A549 (cell line): ENCODE measurements at regions not wholly inside any gene's neighbourhood (a gene's known extent, or its start where the extent isn't known, plus 50 kb on each side); places are given as distances from the start of the nearest gene placed in this dataset.

Experiments
- ATAC-seq, 2 experiments: fragments of 200-7000 bp in 1 of 2; fragments of >200 bp in 1 of 2; cut with Nextera tagmentation in 1 of 2; cut with Tn5 transposase in 1 of 2; 3 replicates each; pipeline versions ENCODE4 v1.8.0 to v1.9.1; 2018 to 2020; ENCODE audit warnings: mild to moderate bottlenecking in 1 of 2, moderate library complexity in 1 of 2
- CTCF ChIA-PET: fragments of 300-600 bp; sonication (Branson Sonifier 250); formaldehyde crosslinking; extraction: SDS; loops from one replicate; lab custom pipeline; 2021; ENCODE audit warnings: antibody characterized with exemption, inconsistent platforms; lab: Yijun Ruan, JAX
- POLR2A ChIA-PET: fragments of 350-600 bp; formaldehyde crosslinking; extraction: SDS; loops from one replicate; lab custom pipeline; 2021; ENCODE audit warnings: antibody characterized with exemption, inconsistent platforms; lab: Yijun Ruan, JAX
- DNase-seq, 2 experiments: peaks; one replicate each; pipeline versions ENCODE4 v3.0.0 to v3.0.0-alpha.2; 2011 to 2016; ENCODE audit warnings: low read depth in 1 of 2, low spot score in 1 of 2
- FAIRE-seq: peaks from 2 replicates; lab custom pipeline; 2011; peaks lifted over from hg19 to GRCh38; lab: Jason Lieb, UNC
- H3K27ac ChIP-seq, 2 experiments: fragments of >200 bp; sonication (Bioruptor Twin); formaldehyde crosslinking; 3 replicates each; pipeline ENCODE4 v1.5.1; 2016 to 2017
- H3K4me1 ChIP-seq: fragments of >200 bp; sonication (Bioruptor Twin); formaldehyde crosslinking; 3 replicates; pipeline ENCODE4 v1.6.1; 2016
- H3K4me2 ChIP-seq: fragments of >200 bp; sonication (Bioruptor Twin); formaldehyde crosslinking; 3 replicates; pipeline ENCODE4 v1.6.1; 2016
- H3K4me3 ChIP-seq: fragments of >200 bp; sonication (Bioruptor Twin); formaldehyde crosslinking; 3 replicates; pipeline ENCODE4 v1.5.1; 2016
- H3K9me3 ChIP-seq: fragments of >200 bp; sonication (Bioruptor Twin); formaldehyde crosslinking; 3 replicates; pipeline ENCODE4 v1.6.1; 2016
- BHLHE40 ChIP-seq: IDR thresholded peaks from 2 replicates; pipeline ENCODE4 v1.6.1; 2012; ENCODE audit warnings: low read depth, low read length, inconsistent platforms
- CBX2 ChIP-seq: fragments of 200-600 bp; sonication (generic); IDR thresholded peaks from 2 replicates; pipeline ENCODE4 v1.6.1; 2016; ENCODE audit warnings: low read depth, mild to moderate bottlenecking, borderline replicate concordance
- CHD4 ChIP-seq: fragments of 200-600 bp; sonication (generic); IDR thresholded peaks from 2 replicates; pipeline ENCODE4 v1.6.1; 2016; ENCODE audit warnings: antibody characterized with exemption, mild to moderate bottlenecking, borderline replicate concordance
- EHF ChIP-seq: fragments of 250-450 bp; sonication (Bioruptor Pico); IDR thresholded peaks from 2 replicates; pipeline ENCODE4 v1.5.0; 2020; ENCODE audit warnings: mild to moderate bottlenecking
- EP300 ChIP-seq, 2 experiments: fragments of >200 bp; sonication (Bioruptor Twin); formaldehyde crosslinking; IDR thresholded peaks; 2 replicates in 1 of 2; 3 replicates in 1 of 2; pipeline ENCODE4 v1.6.1; 2016 to 2017
- FOSL2 ChIP-seq, 2 experiments: fragments of 450-650 bp in 1 of 2; fragments of >200 bp in 1 of 2; sonication (Bioruptor Twin) in 1 of 2; formaldehyde crosslinking; IDR thresholded peaks; 2 replicates each; pipeline versions ENCODE4 v1.5.0 to v1.6.1; 2016 to 2020; ENCODE audit warnings: mild to moderate bottlenecking in 1 of 2, moderate library complexity in 1 of 2
- HDAC2 ChIP-seq: fragments of 200-600 bp; sonication (generic); IDR thresholded peaks from 2 replicates; pipeline ENCODE4 v1.6.1; 2016
- HEYL ChIP-seq: fragments of 250-450 bp; sonication (Bioruptor Pico); IDR thresholded peaks from 2 replicates; pipeline ENCODE4 v1.8.0; 2021; ENCODE audit warnings: mild to moderate bottlenecking, moderate library complexity
- HOXB13 ChIP-seq: fragments of 250-450 bp; sonication (Bioruptor Pico); IDR thresholded peaks from 2 replicates; pipeline ENCODE4 v1.5.0; 2020; ENCODE audit warnings: low read depth, mild to moderate bottlenecking, moderate library complexity
- MYC ChIP-seq: IDR thresholded peaks from 2 replicates; pipeline ENCODE4 v1.6.1; 2012; ENCODE audit warnings: mild to moderate bottlenecking, inconsistent platforms, low read length, improper control_type of control experiment, borderline replicate concordance
- NR3C1 ChIP-seq: fragments of >200 bp; sonication (Bioruptor Twin); formaldehyde crosslinking; IDR thresholded peaks from 3 replicates; pipeline ENCODE4 v1.6.1; 2017
- PHF8 ChIP-seq: fragments of 200-600 bp; sonication (generic); IDR thresholded peaks from 2 replicates; pipeline ENCODE4 v1.6.1; 2016; ENCODE audit warnings: low read depth, mild to moderate bottlenecking, antibody characterized with exemption, moderate library complexity, borderline replicate concordance
- POLR2AphosphoS2 ChIP-seq: conservative IDR thresholded peaks from 2 replicates; pipeline ENCODE4 v1.6.1; 2012; ENCODE audit warnings: low read length, improper control_type of control experiment, inconsistent platforms
- RARB ChIP-seq: fragments of 250-450 bp; sonication (Bioruptor Pico); IDR thresholded peaks from 2 replicates; pipeline ENCODE4 v1.8.0; 2021; ENCODE audit warnings: mild to moderate bottlenecking, moderate library complexity
- RCOR1 ChIP-seq: fragments of 150-350 bp; IDR thresholded peaks from 2 replicates; pipeline ENCODE4 v1.6.1; 2014; ENCODE audit warnings: antibody characterized with exemption, low read length, low read depth
- ZC3H11A ChIP-seq: fragments of 450-650 bp; IDR thresholded peaks from 2 replicates; pipeline ENCODE4 v1.6.1; 2014; ENCODE audit warnings: antibody characterized with exemption, mild to moderate bottlenecking
- WGBS: methylation state at CpG from one replicate; pipeline ENCODE4 v1.1.6; 2017; ENCODE audit errors: missing lambda C conversion rate; 5-methylcytosine and 5-hydroxymethylcytosine counted together
- TF ChIP-seq, protein P1 (sequence below): fragments of 250-450 bp; sonication (Bioruptor Pico); IDR thresholded peaks from 2 replicates; pipeline ENCODE4 v1.5.0; 2020; ENCODE audit warnings: low read depth, mild to moderate bottlenecking, moderate library complexity
- TF ChIP-seq, protein P2 (sequence below): fragments of 200-600 bp; sonication (generic); IDR thresholded peaks from 2 replicates; pipeline ENCODE4 v1.6.1; 2016; ENCODE audit warnings: antibody characterized with exemption, mild to moderate bottlenecking, moderate library complexity
- TF ChIP-seq, protein P3 (sequence below): fragments of >200 bp; sonication (Bioruptor Twin); formaldehyde crosslinking; IDR thresholded peaks from 3 replicates; pipeline ENCODE4 v1.6.1; 2016
- TF ChIP-seq, protein P4 (sequence below): IDR thresholded peaks from 2 replicates; pipeline ENCODE4 v1.6.1; 2012

- H3K4me2 ChIP-seq = no peak overlapping the region
- WGBS = 31% methylated on average over 2 of the region's 2 CpGs
- ChIA-PET CTCF (no interaction called here), POLR2A (no interaction called here)
- H3K27ac ChIP-seq = no peak overlapping the region
- FAIRE-seq (no peak), ATAC-seq (no peak), DNase-seq (no peak)
- no peaks in the 10 kb centered on the region for H3K9me3 ChIP-seq
- no peak for TF ChIP-seq MYC
- H3K4me1 ChIP-seq = no peaks in the 10 kb centered on the region
- H3K4me3 ChIP-seq = no peak overlapping the region
Observed at GRCh38 chr4:63693321-63693720, 715.9 kb downstream of the TECRL start.

- Histone ChIP-seq H3K4me3 (no peak overlapping the region), H3K4me1 (no peaks in the 10 kb centered on the region), H3K4me2 (no peak overlapping the region), H3K27ac (no peak overlapping the region), H3K9me3 (no peaks in the 10 kb centered on the region)
- ChIA-PET POLR2A (no interaction called here), CTCF (no interaction called here)
- ATAC-seq (no peak), DNase-seq (no peak), FAIRE-seq (no peak)
- 13% methylated on average over 3 of the region's 3 CpGs for WGBS
- TF ChIP-seq CBX2 = no peak
- no peak for TF ChIP-seq EP300 (IDR thresholded peaks at IDR 0.05)
- TF ChIP-seq EHF (CRISPR knock-in tag) = no peak
- TF ChIP-seq HEYL (CRISPR knock-in tag) = no peak
- no peak for TF ChIP-seq HOXB13
- TF ChIP-seq PHF8 = no peak
- no peak for TF ChIP-seq FOSL2 (IDR thresholded peaks at IDR 0.05)
- no peak for TF ChIP-seq FOSL2 (CRISPR knock-in tag; IDR thresholded peaks at IDR 0.05)
- TF ChIP-seq, protein P1, sequence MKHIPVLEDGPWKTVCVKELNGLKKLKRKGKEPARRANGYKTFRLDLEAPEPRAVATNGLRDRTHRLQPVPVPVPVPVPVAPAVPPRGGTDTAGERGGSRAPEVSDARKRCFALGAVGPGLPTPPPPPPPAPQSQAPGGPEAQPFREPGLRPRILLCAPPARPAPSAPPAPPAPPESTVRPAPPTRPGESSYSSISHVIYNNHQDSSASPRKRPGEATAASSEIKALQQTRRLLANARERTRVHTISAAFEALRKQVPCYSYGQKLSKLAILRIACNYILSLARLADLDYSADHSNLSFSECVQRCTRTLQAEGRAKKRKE (CRISPR knock-in tag) = no peak
Observed at GRCh38 chr4:63678358-63678931, 730.8 kb downstream of the TECRL start.

- ATAC-seq (no peak), FAIRE-seq (no peak), DNase-seq (no peak)
- TF ChIP-seq FOSL2 (IDR thresholded peaks at IDR 0.05) (no peak), FOSL2 (CRISPR knock-in tag; IDR thresholded peaks at IDR 0.05) (no peak), POLR2AphosphoS2 (no peak), BHLHE40 (no peak), HDAC2 (no peak), ZC3H11A (no peak), RCOR1 (no peak), CHD4 (no peak), PHF8 (no peak), RARB (CRISPR knock-in tag) (no peak), NR3C1 (no peak), MYC (no peak)
- TF ChIP-seq, protein P2, sequence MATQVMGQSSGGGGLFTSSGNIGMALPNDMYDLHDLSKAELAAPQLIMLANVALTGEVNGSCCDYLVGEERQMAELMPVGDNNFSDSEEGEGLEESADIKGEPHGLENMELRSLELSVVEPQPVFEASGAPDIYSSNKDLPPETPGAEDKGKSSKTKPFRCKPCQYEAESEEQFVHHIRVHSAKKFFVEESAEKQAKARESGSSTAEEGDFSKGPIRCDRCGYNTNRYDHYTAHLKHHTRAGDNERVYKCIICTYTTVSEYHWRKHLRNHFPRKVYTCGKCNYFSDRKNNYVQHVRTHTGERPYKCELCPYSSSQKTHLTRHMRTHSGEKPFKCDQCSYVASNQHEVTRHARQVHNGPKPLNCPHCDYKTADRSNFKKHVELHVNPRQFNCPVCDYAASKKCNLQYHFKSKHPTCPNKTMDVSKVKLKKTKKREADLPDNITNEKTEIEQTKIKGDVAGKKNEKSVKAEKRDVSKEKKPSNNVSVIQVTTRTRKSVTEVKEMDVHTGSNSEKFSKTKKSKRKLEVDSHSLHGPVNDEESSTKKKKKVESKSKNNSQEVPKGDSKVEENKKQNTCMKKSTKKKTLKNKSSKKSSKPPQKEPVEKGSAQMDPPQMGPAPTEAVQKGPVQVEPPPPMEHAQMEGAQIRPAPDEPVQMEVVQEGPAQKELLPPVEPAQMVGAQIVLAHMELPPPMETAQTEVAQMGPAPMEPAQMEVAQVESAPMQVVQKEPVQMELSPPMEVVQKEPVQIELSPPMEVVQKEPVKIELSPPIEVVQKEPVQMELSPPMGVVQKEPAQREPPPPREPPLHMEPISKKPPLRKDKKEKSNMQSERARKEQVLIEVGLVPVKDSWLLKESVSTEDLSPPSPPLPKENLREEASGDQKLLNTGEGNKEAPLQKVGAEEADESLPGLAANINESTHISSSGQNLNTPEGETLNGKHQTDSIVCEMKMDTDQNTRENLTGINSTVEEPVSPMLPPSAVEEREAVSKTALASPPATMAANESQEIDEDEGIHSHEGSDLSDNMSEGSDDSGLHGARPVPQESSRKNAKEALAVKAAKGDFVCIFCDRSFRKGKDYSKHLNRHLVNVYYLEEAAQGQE = no peak
- TF ChIP-seq, protein P3, sequence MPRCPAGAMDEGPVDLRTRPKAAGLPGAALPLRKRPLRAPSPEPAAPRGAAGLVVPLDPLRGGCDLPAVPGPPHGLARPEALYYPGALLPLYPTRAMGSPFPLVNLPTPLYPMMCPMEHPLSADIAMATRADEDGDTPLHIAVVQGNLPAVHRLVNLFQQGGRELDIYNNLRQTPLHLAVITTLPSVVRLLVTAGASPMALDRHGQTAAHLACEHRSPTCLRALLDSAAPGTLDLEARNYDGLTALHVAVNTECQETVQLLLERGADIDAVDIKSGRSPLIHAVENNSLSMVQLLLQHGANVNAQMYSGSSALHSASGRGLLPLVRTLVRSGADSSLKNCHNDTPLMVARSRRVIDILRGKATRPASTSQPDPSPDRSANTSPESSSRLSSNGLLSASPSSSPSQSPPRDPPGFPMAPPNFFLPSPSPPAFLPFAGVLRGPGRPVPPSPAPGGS = no peak
- TF ChIP-seq, protein P1 (CRISPR knock-in tag) = no peak
- TF ChIP-seq, protein P4, sequence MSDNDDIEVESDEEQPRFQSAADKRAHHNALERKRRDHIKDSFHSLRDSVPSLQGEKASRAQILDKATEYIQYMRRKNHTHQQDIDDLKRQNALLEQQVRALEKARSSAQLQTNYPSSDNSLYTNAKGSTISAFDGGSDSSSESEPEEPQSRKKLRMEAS = no peak
- ChIA-PET CTCF (no interaction called here), POLR2A (no interaction called here)
- H3K27ac ChIP-seq = no peak overlapping the region
- H3K4me2 ChIP-seq = no peak overlapping the region
- no peaks in the 10 kb centered on the region for H3K9me3 ChIP-seq
- H3K4me3 ChIP-seq = no peak overlapping the region
- 0% methylated on average over 1 of the region's 1 CpG for WGBS
- H3K4me1 ChIP-seq = no peaks in the 10 kb centered on the region
Observed at GRCh38 chr4:63670735-63671134, 738.5 kb downstream of the TECRL start.
